ENCODE measurements at regions not wholly inside any gene's neighbourhood (a gene's known extent, or its start where the extent isn't known, plus 50 kb on each side); places are given as distances from the start of the nearest gene placed in this dataset.

DNA sequence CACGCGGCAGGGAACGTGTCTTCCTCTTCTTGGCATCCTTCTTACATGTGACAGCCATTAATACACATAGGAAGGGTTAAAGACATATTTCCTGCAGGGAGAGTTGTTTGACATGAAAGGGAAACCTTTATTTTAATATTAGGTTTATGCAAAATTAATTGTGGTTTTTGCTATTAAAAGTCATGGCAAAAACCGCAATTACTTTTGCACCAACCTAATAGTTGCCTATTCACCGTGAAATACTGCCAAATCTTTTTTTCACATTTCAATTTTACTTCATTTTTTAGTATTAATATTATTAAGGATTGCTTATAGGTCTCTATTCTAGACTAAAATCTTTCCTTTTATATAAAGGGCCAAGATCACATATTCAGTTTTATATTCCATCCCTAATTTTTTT, 230.4 kb upstream of the PITX2 start:
- no peak for DNase-seq
- no peak overlapping the region for H3K4me3 ChIP-seq (ENCODE audit: low read depth, low read length)
- H3K27me3 ChIP-seq (replicated peaks) = peaks cover 2% of the 10 kb centered on the region
- in situ Hi-C loops (cut with HindIII; ENCODE audit: low pct_ligation_motif_present, low sequenced_read_pairs) = no loop called here
- no peak overlapping the region for H3K27ac ChIP-seq
- H3K36me3 ChIP-seq (replicated peaks) = no peaks in the 10 kb centered on the region
- TF ChIP-seq, protein P1, sequence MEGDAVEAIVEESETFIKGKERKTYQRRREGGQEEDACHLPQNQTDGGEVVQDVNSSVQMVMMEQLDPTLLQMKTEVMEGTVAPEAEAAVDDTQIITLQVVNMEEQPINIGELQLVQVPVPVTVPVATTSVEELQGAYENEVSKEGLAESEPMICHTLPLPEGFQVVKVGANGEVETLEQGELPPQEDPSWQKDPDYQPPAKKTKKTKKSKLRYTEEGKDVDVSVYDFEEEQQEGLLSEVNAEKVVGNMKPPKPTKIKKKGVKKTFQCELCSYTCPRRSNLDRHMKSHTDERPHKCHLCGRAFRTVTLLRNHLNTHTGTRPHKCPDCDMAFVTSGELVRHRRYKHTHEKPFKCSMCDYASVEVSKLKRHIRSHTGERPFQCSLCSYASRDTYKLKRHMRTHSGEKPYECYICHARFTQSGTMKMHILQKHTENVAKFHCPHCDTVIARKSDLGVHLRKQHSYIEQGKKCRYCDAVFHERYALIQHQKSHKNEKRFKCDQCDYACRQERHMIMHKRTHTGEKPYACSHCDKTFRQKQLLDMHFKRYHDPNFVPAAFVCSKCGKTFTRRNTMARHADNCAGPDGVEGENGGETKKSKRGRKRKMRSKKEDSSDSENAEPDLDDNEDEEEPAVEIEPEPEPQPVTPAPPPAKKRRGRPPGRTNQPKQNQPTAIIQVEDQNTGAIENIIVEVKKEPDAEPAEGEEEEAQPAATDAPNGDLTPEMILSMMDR (IDR thresholded peaks at IDR 0.05; ENCODE audit: low read depth, low read length, missing control alignments) = no peak

GRCh38 chr4:110854021-110854678, 231.3 kb upstream of the PITX2 start:
- Histone ChIP-seq H3K27ac (no peak overlapping the region), H3K27me3 (replicated peaks) (peaks cover 2% of the 10 kb centered on the region), H3K4me3 (ENCODE audit: low read depth, low read length) (no peak overlapping the region), H3K36me3 (replicated peaks) (no peaks in the 10 kb centered on the region)
- TF ChIP-seq, protein P1 (IDR thresholded peaks at IDR 0.05; ENCODE audit: low read depth, low read length, missing control alignments) = no peak
- DNase-seq = peak; percentile 85
- in situ Hi-C loops (cut with HindIII; ENCODE audit: low pct_ligation_motif_present, low sequenced_read_pairs) = no loop called here

GRCh38 chr4:110860125-110860524, 237.2 kb upstream of the PITX2 start:
- no peak overlapping the region for H3K4me3 ChIP-seq (ENCODE audit: low read depth, low read length)
- in situ Hi-C loops (cut with HindIII; ENCODE audit: low pct_ligation_motif_present, low sequenced_read_pairs) = no loop called here
- no peak overlapping the region for H3K27ac ChIP-seq
- TF ChIP-seq, protein P1 (IDR thresholded peaks at IDR 0.05; ENCODE audit: low read depth, low read length, missing control alignments) = no peak
- no peaks in the 10 kb centered on the region for H3K27me3 ChIP-seq (replicated peaks)
- H3K36me3 ChIP-seq (replicated peaks) = no peaks in the 10 kb centered on the region
- DNase-seq = no peak

- H3K4me3 ChIP-seq (ENCODE audit: low read depth, low read length) = no peak overlapping the region
- no peaks in the 10 kb centered on the region for H3K27me3 ChIP-seq (replicated peaks)
- no peak for DNase-seq
- TF ChIP-seq, protein P1 (IDR thresholded peaks at IDR 0.05; ENCODE audit: low read depth, low read length, missing control alignments) = no peak
- in situ Hi-C loops (cut with HindIII; ENCODE audit: low pct_ligation_motif_present, low sequenced_read_pairs) = no loop called here
- no peak overlapping the region for H3K27ac ChIP-seq
- no peaks in the 10 kb centered on the region for H3K36me3 ChIP-seq (replicated peaks)
These were observed 238.0 kb upstream of the PITX2 start for GRCh38 chr4:110860901-110861300.

GRCh38 chr4:110865611-110866259, 242.9 kb upstream of the PITX2 start:
- in situ Hi-C loops (cut with HindIII; ENCODE audit: low pct_ligation_motif_present, low sequenced_read_pairs) = no loop called here
- peak; percentile 36 for DNase-seq
- Histone ChIP-seq H3K27ac (no peak overlapping the region), H3K4me3 (ENCODE audit: low read depth, low read length) (no peak overlapping the region), H3K27me3 (replicated peaks) (no peaks in the 10 kb centered on the region), H3K36me3 (replicated peaks) (no peaks in the 10 kb centered on the region)
- TF ChIP-seq, protein P1 (IDR thresholded peaks at IDR 0.05; ENCODE audit: low read depth, low read length, missing control alignments) = no peak

All from brain microvascular endothelial cell (primary cell).